OCI-LY7 (cell line): ENCODE measurements at regions not wholly inside any gene's neighbourhood (a gene's known extent, or its start where the extent isn't known, plus 50 kb on each side); places are given as distances from the start of the nearest gene placed in this dataset.

Experiments
- BruUV-seq: library from RNA; stranded (reverse); fragments of 400-500 nt; replicated peaks from 2 replicates; lab custom pipeline; 2021; lab: Mats Ljungman, UMichigan
- CTCF ChIA-PET: fragments of 300-600 bp; sonication (Branson Sonifier 250); formaldehyde crosslinking; loops from one replicate; lab custom pipeline; 2022; ENCODE audit warnings: antibody characterized with exemption; ENCODE audit not compliant: unreplicated experiment; lab: Charles Lee
- POLR2A ChIA-PET: fragments of 300-600 bp; sonication (Branson Sonifier 250); formaldehyde crosslinking; loops from one replicate; lab custom pipeline; 2022; ENCODE audit warnings: antibody characterized with exemption; lab: Charles Lee
- DNase-seq: peaks from one replicate; pipeline ENCODE4 v3.0.0-alpha.2; 2015; ENCODE audit warnings: low spot score
- H2AFZ ChIP-seq: fragments of 200-600 bp; sonication (generic), shearing (Covaris generic); 2 replicates; pipeline ENCODE4 v1.6.1; 2014; ENCODE audit warnings: mild to moderate bottlenecking, antibody characterized with exemption, low read length, moderate library complexity
- H3K27ac ChIP-seq: fragments of 200-600 bp; sonication (generic); 2 replicates; pipeline ENCODE4 v1.5.1; 2014; ENCODE audit warnings: mixed run types, low read depth, mild to moderate bottlenecking, moderate library complexity, low read length, inconsistent platforms; ENCODE audit not compliant: poor library complexity, severe bottlenecking
- H3K36me3 ChIP-seq: fragments of 200-600 bp; sonication (generic); 2 replicates; pipeline ENCODE4 v1.6.1; 2014; ENCODE audit warnings: mild to moderate bottlenecking, antibody characterized with exemption, low read length, moderate library complexity, mixed read lengths; ENCODE audit not compliant: insufficient read depth
- H3K4me1 ChIP-seq: fragments of 200-600 bp; sonication (generic); 2 replicates; pipeline ENCODE4 v1.5.1; 2014; ENCODE audit warnings: mild to moderate bottlenecking, low read length; ENCODE audit not compliant: insufficient read depth, poor library complexity, severe bottlenecking
- H3K4me2 ChIP-seq: fragments of 200-600 bp; sonication (generic); 2 replicates; pipeline ENCODE4 v1.6.1; 2014; ENCODE audit warnings: mild to moderate bottlenecking, low read length
- H3K4me3 ChIP-seq: fragments of 200-600 bp; sonication (generic); 2 replicates; pipeline ENCODE4 v1.5.1; 2014; ENCODE audit warnings: mild to moderate bottlenecking, low read depth, low read length; ENCODE audit not compliant: poor library complexity, severe bottlenecking
- H3K79me2 ChIP-seq: fragments of 200-600 bp; sonication (generic); 2 replicates; pipeline ENCODE4 v1.6.1; 2016; ENCODE audit warnings: low read depth, mild to moderate bottlenecking, low read length, moderate library complexity, mixed read lengths; ENCODE audit not compliant: insufficient read depth
- H3K9me2 ChIP-seq: fragments of 200-600 bp; sonication (generic); 2 replicates; pipeline ENCODE4 v1.6.1; 2016; ENCODE audit warnings: mild to moderate bottlenecking, low read length, mixed read lengths; ENCODE audit not compliant: insufficient read depth
- H3K9me3 ChIP-seq: fragments of 200-600 bp; sonication (generic); 2 replicates; pipeline ENCODE4 v1.6.1; 2014; ENCODE audit warnings: mild to moderate bottlenecking, mixed run types, low read length, mixed read lengths
- H4K20me1 ChIP-seq: fragments of 200-600 bp; sonication (generic); 2 replicates; pipeline ENCODE4 v1.6.1; 2014; ENCODE audit warnings: mild to moderate bottlenecking, antibody characterized with exemption, low read length, moderate library complexity, mixed read lengths; ENCODE audit not compliant: insufficient read depth
- EZH2phosphoT487 ChIP-seq: fragments of 200-600 bp; sonication (generic); IDR thresholded peaks from 2 replicates; pipeline ENCODE4 v1.6.1; 2018; ENCODE audit warnings: low read depth, borderline replicate concordance, mild to moderate bottlenecking, mixed run types, antibody characterized with exemption, low read length, moderate library complexity, mixed read lengths
- intact Hi-C: fragments of 100-400 bp; cut with micrococcal nuclease; formaldehyde crosslinking; loops from one replicate; pipeline ENCODE4 v1.10.0; 2022; ENCODE audit not compliant: unreplicated experiment
- TF ChIP-seq, protein P1 (sequence below): fragments of 200-600 bp; sonication (generic); conservative IDR thresholded peaks from 2 replicates; pipeline ENCODE4 v1.5.1; 2014; ENCODE audit warnings: mild to moderate bottlenecking, antibody characterized with exemption, low read length, moderate library complexity, mixed read lengths

- intact Hi-C loops = no loop called here
- TF ChIP-seq EZH2phosphoT487 = no peak
- TF ChIP-seq, protein P1, sequence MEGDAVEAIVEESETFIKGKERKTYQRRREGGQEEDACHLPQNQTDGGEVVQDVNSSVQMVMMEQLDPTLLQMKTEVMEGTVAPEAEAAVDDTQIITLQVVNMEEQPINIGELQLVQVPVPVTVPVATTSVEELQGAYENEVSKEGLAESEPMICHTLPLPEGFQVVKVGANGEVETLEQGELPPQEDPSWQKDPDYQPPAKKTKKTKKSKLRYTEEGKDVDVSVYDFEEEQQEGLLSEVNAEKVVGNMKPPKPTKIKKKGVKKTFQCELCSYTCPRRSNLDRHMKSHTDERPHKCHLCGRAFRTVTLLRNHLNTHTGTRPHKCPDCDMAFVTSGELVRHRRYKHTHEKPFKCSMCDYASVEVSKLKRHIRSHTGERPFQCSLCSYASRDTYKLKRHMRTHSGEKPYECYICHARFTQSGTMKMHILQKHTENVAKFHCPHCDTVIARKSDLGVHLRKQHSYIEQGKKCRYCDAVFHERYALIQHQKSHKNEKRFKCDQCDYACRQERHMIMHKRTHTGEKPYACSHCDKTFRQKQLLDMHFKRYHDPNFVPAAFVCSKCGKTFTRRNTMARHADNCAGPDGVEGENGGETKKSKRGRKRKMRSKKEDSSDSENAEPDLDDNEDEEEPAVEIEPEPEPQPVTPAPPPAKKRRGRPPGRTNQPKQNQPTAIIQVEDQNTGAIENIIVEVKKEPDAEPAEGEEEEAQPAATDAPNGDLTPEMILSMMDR = no peak
- Histone ChIP-seq H3K27ac (no peak overlapping the region), H3K4me3 (no peak overlapping the region), H3K79me2 (no peaks in the 10 kb centered on the region), H3K9me3 (no peaks in the 10 kb centered on the region), H4K20me1 (no peaks in the 10 kb centered on the region), H2AFZ (no peak overlapping the region), H3K4me2 (no peak overlapping the region), H3K36me3 (no peaks in the 10 kb centered on the region), H3K9me2 (no peaks in the 10 kb centered on the region), H3K4me1 (no peaks in the 10 kb centered on the region)
- BruUV-seq = no TSS peak
- ChIA-PET POLR2A (no interaction called here), CTCF (no interaction called here)
- no peak for DNase-seq
Measured at GRCh38 chrY:14301552-14301951, 222.8 kb upstream of the NLGN4Y start.

DNA sequence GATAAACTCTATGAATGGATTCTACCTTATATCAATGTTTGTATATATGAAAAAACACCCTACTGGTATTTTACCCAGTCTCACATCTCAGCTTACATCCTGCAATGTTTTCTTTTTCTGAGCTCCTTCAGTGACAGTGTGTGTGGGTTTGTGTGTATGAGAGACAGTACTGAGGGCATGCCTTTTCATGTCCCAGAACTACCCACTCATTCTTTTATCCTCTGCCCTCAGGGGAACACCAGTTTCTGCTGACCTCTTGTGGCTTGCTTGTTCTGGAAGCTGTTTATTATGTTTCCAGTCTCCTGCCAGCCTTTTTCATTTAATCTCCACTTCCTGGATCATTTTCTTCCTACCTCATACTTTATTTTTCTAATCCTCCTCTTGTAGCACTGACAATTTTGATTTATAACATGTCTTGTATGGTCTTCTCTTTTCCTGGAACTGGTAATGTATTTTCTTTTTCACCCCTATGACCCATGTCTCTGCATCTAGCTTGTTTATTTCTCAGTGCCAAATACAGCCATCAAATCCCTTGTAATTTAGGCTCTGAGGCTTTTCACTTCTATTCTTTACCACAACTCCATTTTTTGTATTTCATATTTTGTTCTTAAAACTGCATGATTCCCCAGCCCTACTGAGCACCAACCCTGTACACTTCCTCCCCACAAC, 195.5 kb upstream of the NLGN4Y start:
- H4K20me1 ChIP-seq = no peaks in the 10 kb centered on the region
- DNase-seq = no peak
- H3K27ac ChIP-seq = no peak overlapping the region
- ChIA-PET POLR2A (no interaction called here), CTCF (no interaction called here)
- no peaks in the 10 kb centered on the region for H3K9me2 ChIP-seq
- H3K79me2 ChIP-seq = no peaks in the 10 kb centered on the region
- no peak overlapping the region for H3K4me2 ChIP-seq
- intact Hi-C loops = no loop called here
- TF ChIP-seq EZH2phosphoT487 = no peak
- TF ChIP-seq, protein P1 = no peak
- H3K9me3 ChIP-seq = no peaks in the 10 kb centered on the region
- H2AFZ ChIP-seq = no peak overlapping the region
- BruUV-seq = no TSS peak
- H3K36me3 ChIP-seq = no peaks in the 10 kb centered on the region
- H3K4me3 ChIP-seq = no peak overlapping the region
- no peaks in the 10 kb centered on the region for H3K4me1 ChIP-seq

- Histone ChIP-seq H3K27ac (no peak overlapping the region), H3K4me3 (no peak overlapping the region), H3K4me1 (no peaks in the 10 kb centered on the region), H3K9me2 (no peaks in the 10 kb centered on the region), H2AFZ (no peak overlapping the region), H3K36me3 (no peaks in the 10 kb centered on the region), H4K20me1 (no peaks in the 10 kb centered on the region), H3K9me3 (no peaks in the 10 kb centered on the region), H3K4me2 (no peak overlapping the region), H3K79me2 (no peaks in the 10 kb centered on the region)
- no peak for DNase-seq
- ChIA-PET CTCF (no interaction called here), POLR2A (no interaction called here)
- TF ChIP-seq, protein P1 = no peak
- TF ChIP-seq EZH2phosphoT487 = no peak
- intact Hi-C loops = no loop called here
- BruUV-seq = no TSS peak
Measured at GRCh38 chrY:14330362-14330761, 194.0 kb upstream of the NLGN4Y start.
